22Rv1 (cell line): ENCODE measurements at regions not wholly inside any gene's neighbourhood (a gene's known extent, or its start where the extent isn't known, plus 50 kb on each side); places are given as distances from the start of the nearest gene placed in this dataset.

Experiments used
- CTCF ChIP-seq: fragments of 450-650 bp; IDR thresholded peaks from 2 replicates; pipeline ENCODE4 v1.5.1; 2017; ENCODE audit warnings: mild to moderate bottlenecking
- ZFX ChIP-seq: fragments of 450-650 bp; IDR thresholded peaks from 2 replicates; pipeline ENCODE4 v1.6.1; 2017; ENCODE audit warnings: antibody characterized with exemption, borderline replicate concordance

GRCh38 chr4:23484689-23485088 lies 405.2 kb downstream of the PPARGC1A start:
- TF ChIP-seq CTCF (no peak), ZFX (no peak)
